B cell (primary cell): ENCODE measurements at regions not wholly inside any gene's neighbourhood (a gene's known extent, or its start where the extent isn't known, plus 50 kb on each side); places are given as distances from the start of the nearest gene placed in this dataset.

Experiments
- ATAC-seq: fragments of 200-7000 bp; cut with Tn5 transposase; one replicate; pipeline ENCODE4 v1.10.0; 2021; ENCODE audit warnings: low read depth, mild to moderate bottlenecking, moderate number of reproducible peaks, moderate library complexity
- CTCF ChIA-PET: fragments of 350-600 bp; sonication (Branson Sonifier 250); formaldehyde crosslinking; loops from one replicate; lab custom pipeline; 2021; ENCODE audit warnings: antibody characterized with exemption, inconsistent platforms; lab: Charles Lee
- POLR2A ChIA-PET: fragments of 350-600 bp; sonication (Branson Sonifier 250); formaldehyde crosslinking; loops from one replicate; lab custom pipeline; 2021; ENCODE audit warnings: antibody characterized with exemption; lab: Charles Lee
- DNase-seq: peaks from one replicate; pipeline ENCODE4 v3.0.0; 2013
- H2AFZ ChIP-seq: 2 replicates; pipeline ENCODE4 v1.6.1; 2012; ENCODE audit warnings: mild to moderate bottlenecking, low read depth, low read length; ENCODE audit not compliant: insufficient read depth, poor library complexity, severe bottlenecking
- H3K27ac ChIP-seq, 2 donors: 1 replicate in 1 of 2; 2 replicates in 1 of 2; pipeline ENCODE4 v1.5.1; 2012 to 2013; ENCODE audit warnings: low read length in 2 of 2, mild to moderate bottlenecking in 2 of 2, moderate library complexity in 1 of 2
- H3K27me3 ChIP-seq, 4 experiments: fragments of 200-600 bp in 1 of 4; sonication (generic) in 1 of 4; replicated peaks in 1 of 4; 1 replicate in 2 of 4; 2 replicates in 2 of 4; pipeline versions ENCODE4 v1.6.1 to v1.7.0; 2013 to 2016; ENCODE audit warnings: low read length in 3 of 4, mild to moderate bottlenecking in 2 of 4, mixed read lengths in 1 of 4, moderate library complexity in 1 of 4; ENCODE audit not compliant: insufficient read depth in 4 of 4, control insufficient read depth in 3 of 4; ENCODE audit errors: control extremely low read depth in 1 of 4
- H3K36me3 ChIP-seq, 2 experiments: replicated peaks in 1 of 2; 1 replicate in 1 of 2; 2 replicates in 1 of 2; pipeline versions ENCODE4 v1.6.1 to v1.7.1; 2013; ENCODE audit warnings: low read length in 1 of 2; ENCODE audit not compliant: insufficient read depth in 2 of 2, control insufficient read depth in 1 of 2; ENCODE audit errors: control extremely low read depth in 1 of 2, extremely low read depth in 1 of 2
- H3K4me1 ChIP-seq, 2 donors: fragments of 200-600 bp in 1 of 2; sonication (generic) in 1 of 2; 1 replicate in 1 of 2; 2 replicates in 1 of 2; pipeline versions ENCODE4 v1.5.1 to v1.6.1; 2013 to 2017; ENCODE audit warnings: low read length in 2 of 2; ENCODE audit not compliant: control insufficient read depth in 2 of 2, insufficient read depth in 2 of 2
- H3K4me2 ChIP-seq: replicated peaks from 2 replicates; pipeline ENCODE3; 2012; ENCODE audit warnings: mild to moderate bottlenecking, low read depth, low read length; ENCODE audit not compliant: poor library complexity, severe bottlenecking
- H3K4me3 ChIP-seq, 5 experiments: fragments of 200-600 bp in 1 of 5; sonication (generic) in 1 of 5; 1 replicate in 3 of 5; 2 replicates in 2 of 5; pipeline versions ENCODE4 v1.5.1 to v1.7.0; 2011 to 2016; ENCODE audit warnings: low read length in 4 of 5, mild to moderate bottlenecking in 4 of 5, low read depth in 2 of 5, control low read depth in 1 of 5, moderate library complexity in 1 of 5; ENCODE audit not compliant: insufficient read depth in 1 of 5; ENCODE audit errors: control extremely low read depth in 1 of 5, extremely low read depth in 1 of 5
- H3K79me2 ChIP-seq: fragments of 200-600 bp; sonication (generic); one replicate; pipeline ENCODE4 v1.6.0; 2016; ENCODE audit warnings: low read length; ENCODE audit not compliant: control insufficient read depth, insufficient read depth
- H3K9ac ChIP-seq: fragments of 200-600 bp; sonication (generic); 2 replicates; pipeline ENCODE4 v1.6.1; 2017; ENCODE audit warnings: mild to moderate bottlenecking, low read length, moderate library complexity
- H3K9me3 ChIP-seq, 3 donors: one replicate each; pipeline versions ENCODE4 v1.6.1 to v1.7.1; 2013; ENCODE audit warnings: low read length in 2 of 3; ENCODE audit not compliant: control insufficient read depth in 2 of 3, insufficient read depth in 1 of 3; ENCODE audit errors: control extremely low read depth in 1 of 3
- H4K20me1 ChIP-seq: 2 replicates; pipeline ENCODE4 v1.6.0; 2012; ENCODE audit warnings: mild to moderate bottlenecking, low read length; ENCODE audit not compliant: insufficient read depth, control insufficient read depth, poor library complexity, severe bottlenecking
- H3K27ac Mint-ChIP-seq: one replicate; pipeline ENCODE4 v1.8.0; 2021; ENCODE audit warnings: mixed read lengths
- H3K27me3 Mint-ChIP-seq: one replicate; pipeline ENCODE4 v1.8.0; 2021; ENCODE audit warnings: mixed read lengths
- H3K4me1 Mint-ChIP-seq: one replicate; pipeline ENCODE4 v1.8.0; 2021; ENCODE audit warnings: mixed read lengths
- H3K4me3 Mint-ChIP-seq: one replicate; pipeline ENCODE4 v1.8.0; 2021; ENCODE audit warnings: mixed read lengths
- H3K9me3 Mint-ChIP-seq: one replicate; pipeline ENCODE4 v1.8.0; 2022; ENCODE audit warnings: mixed read lengths; ENCODE audit not compliant: insufficient read depth
- EZH2 ChIP-seq: IDR thresholded peaks from 2 replicates; pipeline ENCODE4 v1.6.1; 2012; ENCODE audit warnings: borderline replicate concordance, low read depth, mild to moderate bottlenecking, moderate library complexity, low read length; ENCODE audit not compliant: insufficient read depth, poor library complexity, severe bottlenecking
- WGBS: methylation state at CpG from one replicate; pipeline ENCODE4 v1.1.5; 2013; ENCODE audit warnings: missing lambda C conversion rate; ENCODE audit not compliant: insufficient coverage; 5-methylcytosine and 5-hydroxymethylcytosine counted together
- intact Hi-C: fragments of 100-400 bp; cut with micrococcal nuclease; formaldehyde crosslinking; loops from one replicate; pipeline ENCODE4 v1.10.0; 2022
- TF ChIP-seq, protein P1 (sequence below): fragments of 200-600 bp; IDR thresholded peaks from one replicate; pipeline ENCODE4 v1.8.0; 2022; ENCODE audit warnings: antibody characterized with exemption, mild to moderate bottlenecking

DNA sequence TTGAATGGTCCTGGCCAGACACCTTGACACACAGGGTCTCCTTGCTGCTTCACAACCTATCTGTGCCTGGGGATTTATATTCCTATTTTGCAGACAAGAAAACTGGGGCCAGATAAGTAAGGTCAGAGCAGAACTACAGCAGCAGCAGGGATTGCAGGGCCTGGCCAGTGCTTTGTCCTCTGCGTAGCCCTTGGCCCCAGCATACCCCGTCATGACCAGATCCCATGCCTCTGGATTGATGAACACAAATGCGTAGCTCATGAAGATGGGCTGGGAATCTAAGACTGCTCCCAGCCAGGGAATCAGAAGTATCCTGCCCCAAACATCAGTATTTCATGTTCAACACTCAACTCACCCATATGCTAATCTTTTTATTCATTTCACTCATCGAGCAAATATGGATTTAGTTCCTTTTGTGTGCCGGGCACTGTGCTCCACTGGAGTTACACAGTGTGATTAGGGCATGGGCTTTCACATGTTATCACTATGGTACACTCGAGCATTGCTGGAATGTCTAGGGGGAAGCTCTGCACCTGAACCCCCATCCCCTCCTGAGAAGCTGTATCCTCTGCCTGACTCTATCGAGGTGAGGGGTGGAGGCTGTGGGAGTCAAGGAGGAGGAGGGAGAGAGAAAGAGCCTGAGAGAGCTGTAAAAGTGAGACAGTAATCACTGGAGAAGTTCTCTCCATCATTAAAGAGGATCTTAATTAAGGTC lies 143.3 kb downstream of the CYP26B1 start:
- no peaks in the 10 kb centered on the region for H3K4me1 Mint-ChIP-seq
- intact Hi-C loops: no loop called here
- no peaks in the 10 kb centered on the region for H3K36me3 ChIP-seq
- peaks cover 0 to 13% (median 0%) of the 10 kb centered on the region in 3 donors for H3K9me3 ChIP-seq
- H3K9me3 Mint-ChIP-seq: no peaks in the 10 kb centered on the region
- 95% methylated on average over 6 of the region's 7 CpGs for WGBS
- H3K27me3 Mint-ChIP-seq: peaks cover 12% of the 10 kb centered on the region
- no peak for DNase-seq
- H3K4me1 ChIP-seq: no peaks in the 10 kb centered on the region
- TF ChIP-seq, protein P1, sequence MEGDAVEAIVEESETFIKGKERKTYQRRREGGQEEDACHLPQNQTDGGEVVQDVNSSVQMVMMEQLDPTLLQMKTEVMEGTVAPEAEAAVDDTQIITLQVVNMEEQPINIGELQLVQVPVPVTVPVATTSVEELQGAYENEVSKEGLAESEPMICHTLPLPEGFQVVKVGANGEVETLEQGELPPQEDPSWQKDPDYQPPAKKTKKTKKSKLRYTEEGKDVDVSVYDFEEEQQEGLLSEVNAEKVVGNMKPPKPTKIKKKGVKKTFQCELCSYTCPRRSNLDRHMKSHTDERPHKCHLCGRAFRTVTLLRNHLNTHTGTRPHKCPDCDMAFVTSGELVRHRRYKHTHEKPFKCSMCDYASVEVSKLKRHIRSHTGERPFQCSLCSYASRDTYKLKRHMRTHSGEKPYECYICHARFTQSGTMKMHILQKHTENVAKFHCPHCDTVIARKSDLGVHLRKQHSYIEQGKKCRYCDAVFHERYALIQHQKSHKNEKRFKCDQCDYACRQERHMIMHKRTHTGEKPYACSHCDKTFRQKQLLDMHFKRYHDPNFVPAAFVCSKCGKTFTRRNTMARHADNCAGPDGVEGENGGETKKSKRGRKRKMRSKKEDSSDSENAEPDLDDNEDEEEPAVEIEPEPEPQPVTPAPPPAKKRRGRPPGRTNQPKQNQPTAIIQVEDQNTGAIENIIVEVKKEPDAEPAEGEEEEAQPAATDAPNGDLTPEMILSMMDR: no peak
- no peak for TF ChIP-seq EZH2
- no peak overlapping the region for H3K4me2 ChIP-seq
- no peaks in the 10 kb centered on the region for H3K27me3 ChIP-seq
- no peak overlapping the region for H3K27ac Mint-ChIP-seq
- ChIA-PET POLR2A (no interaction called here), CTCF (no interaction called here)
- no peak overlapping the region for H3K9ac ChIP-seq
- H4K20me1 ChIP-seq: no peaks in the 10 kb centered on the region
- H3K4me3 ChIP-seq: no peak overlapping the region
- H3K27ac ChIP-seq: no peak overlapping the region
- no peak overlapping the region for H3K4me3 Mint-ChIP-seq
- H2AFZ ChIP-seq: no peak overlapping the region
- H3K79me2 ChIP-seq: no peaks in the 10 kb centered on the region
- no peak for ATAC-seq

DNA sequence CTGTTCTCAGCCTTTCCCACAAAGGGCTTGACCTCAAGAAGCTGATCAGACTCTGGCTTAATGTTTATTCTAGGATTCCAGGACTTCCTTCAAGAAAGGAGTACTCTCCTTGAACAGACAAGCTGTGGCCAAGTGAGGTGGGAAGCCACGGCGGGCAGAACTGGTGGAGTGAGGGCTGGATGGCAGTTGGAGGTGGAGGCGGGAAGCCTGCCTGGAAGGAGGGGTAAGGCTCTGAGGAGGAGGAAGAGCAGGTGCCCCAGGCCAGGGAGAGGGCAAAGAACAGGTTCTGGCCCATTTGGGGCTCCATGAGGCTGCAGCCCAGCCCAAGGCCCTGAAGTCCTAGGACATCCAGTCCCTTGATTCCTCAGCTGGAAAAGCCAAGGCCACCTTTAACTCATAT lies 143.9 kb downstream of the CYP26B1 start:
- no peak overlapping the region for H3K27ac Mint-ChIP-seq
- WGBS: 72% methylated on average over 2 of the region's 3 CpGs
- no peak overlapping the region for H3K4me2 ChIP-seq
- no peak for ATAC-seq
- H3K4me3 ChIP-seq: no peak overlapping the region
- H3K79me2 ChIP-seq: no peaks in the 10 kb centered on the region
- peaks cover 0 to 13% (median 0%) of the 10 kb centered on the region in 3 donors for H3K9me3 ChIP-seq
- POLR2A ChIA-PET: no interaction called here
- H3K27me3 Mint-ChIP-seq: peaks cover 12% of the 10 kb centered on the region
- CTCF ChIA-PET: no interaction called here
- H3K4me3 Mint-ChIP-seq: no peak overlapping the region
- H3K4me1 ChIP-seq: no peaks in the 10 kb centered on the region
- no peak overlapping the region for H3K27ac ChIP-seq
- no peak overlapping the region for H2AFZ ChIP-seq
- no peak for DNase-seq
- H3K36me3 ChIP-seq: no peaks in the 10 kb centered on the region
- TF ChIP-seq, protein P1: no peak
- TF ChIP-seq EZH2: no peak
- H3K9ac ChIP-seq: no peak overlapping the region
- H3K27me3 ChIP-seq: no peaks in the 10 kb centered on the region
- intact Hi-C loops: no loop called here
- no peaks in the 10 kb centered on the region for H4K20me1 ChIP-seq
- H3K4me1 Mint-ChIP-seq: no peaks in the 10 kb centered on the region
- H3K9me3 Mint-ChIP-seq: no peaks in the 10 kb centered on the region
